Mucosa of descending colon (tissue), 3 donors: ENCODE measurements at regions not wholly inside any gene's neighbourhood (a gene's known extent, or its start where the extent isn't known, plus 50 kb on each side); places are given as distances from the start of the nearest gene placed in this dataset. TPM values are rescaled to one million over a fixed set of nuclear protein-coding genes. Genes with fewer than 3 reads are reported as not detected.

Experiments
- ATAC-seq: fragments of 200-7000 bp; cut with Tn5 transposase; one replicate; pipeline ENCODE4 v1.9.1; 2020; ENCODE audit warnings: mild to moderate bottlenecking, moderate library complexity
- DNase-seq, 3 donors: peaks; one replicate each; pipeline ENCODE4 v3.0.0-alpha.2; 2020
- H3K36me3 ChIP-seq: fragments of 200-600 bp; one replicate; pipeline ENCODE4 v1.8.0; 2021; ENCODE audit warnings: low read depth, mild to moderate bottlenecking
- H3K4me1 ChIP-seq: fragments of 200-600 bp; one replicate; pipeline ENCODE4 v1.8.0; 2021; ENCODE audit warnings: low read depth, mild to moderate bottlenecking
- H3K4me3 ChIP-seq: fragments of 200-600 bp; one replicate; pipeline ENCODE4 v1.8.0; 2021; ENCODE audit warnings: mild to moderate bottlenecking
- H3K9me3 ChIP-seq: fragments of 200-600 bp; one replicate; pipeline ENCODE4 v1.8.0; 2021; ENCODE audit warnings: mild to moderate bottlenecking
- CTCF ChIP-seq: fragments of 200-600 bp; IDR thresholded peaks from one replicate; pipeline ENCODE4 v1.8.0; 2022; ENCODE audit warnings: antibody characterized with exemption, mild to moderate bottlenecking
- intact Hi-C, 2 donors: fragments of 100-400 bp; cut with DNase I in 1 of 2; cut with micrococcal nuclease in 1 of 2; formaldehyde crosslinking; loops; one replicate each; pipeline versions ENCODE4 v1.11.0 to v1.11.1; 2022; cut with DNase I, micrococcal nuclease
- microRNA-seq: library from miRNA; unstranded; fragments of <30 nt; microRNA quantifications from one replicate; pipeline ENCODE4, GENCODE V29; 2019
- donor health status: DM: no; HTN: no; CAD: no; lungs with moderate emphysema.
- donor health status: DM: no; HTN: no; CAD: no.
- donor health status: DM: no; HTN: yes; CAD: no.

- ATAC-seq (no peak), DNase-seq (no peak)
- no peak overlapping the region for H3K4me3 ChIP-seq
- no peak for TF ChIP-seq CTCF
- intact Hi-C loops = no loop called here
- H3K9me3 ChIP-seq = no peaks in the 10 kb centered on the region
- H3K36me3 ChIP-seq = no peaks in the 10 kb centered on the region
- no peaks in the 10 kb centered on the region for H3K4me1 ChIP-seq
Measured at GRCh38 chr21:35106246-35106835, 57.2 kb upstream of the RUNX1 start.

GRCh38 chr21:35102488-35103371 is 53.6 kb upstream of the RUNX1 start:
- H3K9me3 ChIP-seq = no peaks in the 10 kb centered on the region
- DNase-seq (peak; percentile 26 to 49 (median 33)), ATAC-seq (peak; percentile 62)
- H3K4me3 ChIP-seq = no peak overlapping the region
- intact Hi-C loops = no loop called here
- no peaks in the 10 kb centered on the region for H3K36me3 ChIP-seq
- TF ChIP-seq CTCF = no peak
- no peaks in the 10 kb centered on the region for H3K4me1 ChIP-seq

- Histone ChIP-seq H3K4me3 (no peak overlapping the region), H3K36me3 (no peaks in the 10 kb centered on the region), H3K9me3 (no peaks in the 10 kb centered on the region), H3K4me1 (no peaks in the 10 kb centered on the region)
- DNase-seq (peak in 1 of 3 donors; percentile 9), ATAC-seq (no peak)
- intact Hi-C loops = no loop called here
- no peak for TF ChIP-seq CTCF
Measured at GRCh38 chr21:35100349-35100811, 51.3 kb upstream of the RUNX1 start.

- no peak for TF ChIP-seq CTCF
- Histone ChIP-seq H3K36me3 (no peaks in the 10 kb centered on the region), H3K4me3 (no peak overlapping the region), H3K9me3 (no peaks in the 10 kb centered on the region), H3K4me1 (no peaks in the 10 kb centered on the region)
- ATAC-seq (no peak), DNase-seq (no peak)
- intact Hi-C loops = no loop called here
Measured at GRCh38 chr21:35099310-35099709, 50.2 kb upstream of the RUNX1 start.

Small RNA genes lying in the stretch of these regions (microRNA-seq; reads per million reads assigned to microRNA genes)
- not detected for gene MIR802
